Urinary bladder (tissue), 3 donors: ENCODE measurements at regions not wholly inside any gene's neighbourhood (a gene's known extent, or its start where the extent isn't known, plus 50 kb on each side); places are given as distances from the start of the nearest gene placed in this dataset.

Source experiments
- DNase-seq: peaks from one replicate; pipeline ENCODE4 v3.0.0-alpha.2; 2015; ENCODE audit errors: extremely low spot score
- H3K27ac ChIP-seq: one replicate; pipeline ENCODE4 v1.5.1; 2013; ENCODE audit warnings: low read depth, mild to moderate bottlenecking, moderate library complexity
- H3K36me3 ChIP-seq: one replicate; pipeline ENCODE4 v1.6.1; 2013; ENCODE audit warnings: mild to moderate bottlenecking, moderate library complexity; ENCODE audit not compliant: insufficient read depth
- H3K4me1 ChIP-seq: one replicate; pipeline ENCODE4 v1.6.1; 2013; ENCODE audit warnings: mild to moderate bottlenecking, moderate library complexity; ENCODE audit not compliant: insufficient read depth
- H3K4me3 ChIP-seq: one replicate; pipeline ENCODE4 v1.5.1; 2013; ENCODE audit warnings: low read depth, low read length
- WGBS: extraction: QIAGEN DNeasy Blood & Tissue Kit; methylation state at CpG from one replicate; pipeline ENCODE4 v1.1.7; 2013; 5-methylcytosine and 5-hydroxymethylcytosine counted together
- donor health status: healthy with polysubstance abuse.
- donor health status: healthy.

- Histone ChIP-seq H3K4me3 (no peak overlapping the region), H3K27ac (no peak overlapping the region), H3K4me1 (no peaks in the 10 kb centered on the region), H3K36me3 (no peaks in the 10 kb centered on the region)
- DNase-seq: no peak
- 92% methylated on average over 3 of the region's 3 CpGs for WGBS
These were observed 988.6 kb upstream of the TMEM132C start for GRCh38 chr12:127278351-127278750.

GRCh38 chr12:127280393-127281275 lies 986.3 kb upstream of the TMEM132C start:
- Histone ChIP-seq H3K4me3 (no peak overlapping the region), H3K4me1 (no peaks in the 10 kb centered on the region), H3K36me3 (no peaks in the 10 kb centered on the region), H3K27ac (no peak overlapping the region)
- no peak for DNase-seq
- 15% methylated on average over 43 of the region's 43 CpGs for WGBS

GRCh38 chr12:127282786-127283565 lies 984.0 kb upstream of the TMEM132C start:
- whole genome bisulfite sequencing: 75% methylated on average over 7 of the region's 7 CpGs
- Histone ChIP-seq H3K4me1 (no peaks in the 10 kb centered on the region), H3K36me3 (no peaks in the 10 kb centered on the region), H3K27ac (no peak overlapping the region), H3K4me3 (no peak overlapping the region)
- DNase-seq: no peak

GRCh38 chr12:127284021-127284420 lies 982.9 kb upstream of the TMEM132C start:
- H3K4me3 ChIP-seq: no peak overlapping the region
- H3K4me1 ChIP-seq: no peaks in the 10 kb centered on the region
- H3K36me3 ChIP-seq: no peaks in the 10 kb centered on the region
- no peak for DNase-seq
- H3K27ac ChIP-seq: no peak overlapping the region
- WGBS: 76% methylated on average over 6 of the region's 6 CpGs

DNA sequence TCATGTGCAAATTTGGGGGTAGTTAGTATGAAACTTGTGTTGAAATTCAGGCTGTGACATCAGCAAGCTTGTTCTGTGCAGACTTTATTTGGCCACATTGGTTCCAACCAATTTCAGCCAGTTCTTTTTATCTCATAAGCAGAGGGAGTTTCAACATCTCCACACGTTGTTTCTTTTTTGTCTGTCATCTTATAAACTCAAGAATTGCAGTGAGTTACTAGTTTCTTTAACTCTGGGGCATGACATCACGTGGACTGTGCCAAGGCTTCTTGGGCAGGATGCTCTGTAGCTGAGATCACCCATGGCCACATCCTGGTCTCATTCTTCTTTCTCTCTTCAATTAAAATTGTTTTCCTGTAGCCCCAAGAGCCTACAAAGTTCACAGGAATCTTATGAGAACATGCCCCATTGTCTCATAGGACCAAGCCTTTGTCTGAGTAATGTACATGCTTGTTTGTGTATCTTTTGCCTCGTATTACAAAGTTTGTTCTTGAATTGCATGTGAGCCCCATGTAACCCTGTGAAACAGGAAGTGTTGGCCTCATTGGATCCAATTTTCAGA lies 982.0 kb upstream of the TMEM132C start:
- DNase-seq: no peak
- 31% methylated on average over 3 of the region's 3 CpGs for WGBS
- Histone ChIP-seq H3K36me3 (no peaks in the 10 kb centered on the region), H3K4me3 (no peak overlapping the region), H3K27ac (no peak overlapping the region), H3K4me1 (no peaks in the 10 kb centered on the region)

DNA sequence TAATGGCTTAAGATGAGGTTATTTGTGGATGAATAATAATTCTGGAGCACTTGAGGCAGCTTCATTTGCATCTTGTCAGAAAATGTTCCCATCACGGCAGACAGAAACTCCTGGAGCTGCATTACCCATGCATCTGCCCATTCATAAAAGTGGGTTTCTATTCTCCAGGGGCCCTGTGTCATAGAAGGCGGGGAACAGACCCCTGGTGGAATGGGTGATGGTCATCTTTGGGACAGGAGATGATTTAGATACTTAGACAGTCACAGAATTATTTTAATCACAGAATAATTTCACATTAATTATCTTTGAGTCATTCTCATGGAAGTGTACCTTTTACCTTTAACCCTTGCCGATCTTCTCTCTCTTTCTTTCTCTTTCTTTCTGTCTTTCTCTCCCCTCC lies 980.7 kb upstream of the TMEM132C start:
- DNase-seq: no peak
- Histone ChIP-seq H3K4me1 (no peaks in the 10 kb centered on the region), H3K4me3 (no peak overlapping the region), H3K27ac (no peak overlapping the region), H3K36me3 (no peaks in the 10 kb centered on the region)
- whole genome bisulfite sequencing: 66% methylated on average over 3 of the region's 3 CpGs

GRCh38 chr12:127287256-127287655 lies 979.7 kb upstream of the TMEM132C start:
- Histone ChIP-seq H3K4me1 (no peaks in the 10 kb centered on the region), H3K4me3 (no peak overlapping the region), H3K27ac (no peak overlapping the region), H3K36me3 (no peaks in the 10 kb centered on the region)
- 86% methylated on average over 11 of the region's 11 CpGs for WGBS
- DNase-seq: no peak

GRCh38 chr12:127290251-127290650 lies 976.7 kb upstream of the TMEM132C start:
- H3K36me3 ChIP-seq: no peaks in the 10 kb centered on the region
- 86% methylated on average over 5 of the region's 5 CpGs for WGBS
- no peak for DNase-seq
- H3K4me1 ChIP-seq: no peaks in the 10 kb centered on the region
- H3K4me3 ChIP-seq: no peak overlapping the region
- H3K27ac ChIP-seq: no peak overlapping the region

- WGBS: 83% methylated on average over 6 of the region's 6 CpGs
- no peak overlapping the region for H3K4me3 ChIP-seq
- no peak overlapping the region for H3K27ac ChIP-seq
- H3K36me3 ChIP-seq: no peaks in the 10 kb centered on the region
- DNase-seq: no peak
- H3K4me1 ChIP-seq: no peaks in the 10 kb centered on the region
These were observed 974.2 kb upstream of the TMEM132C start for GRCh38 chr12:127292736-127293135.

- no peak for DNase-seq
- no peaks in the 10 kb centered on the region for H3K4me1 ChIP-seq
- no peaks in the 10 kb centered on the region for H3K36me3 ChIP-seq
- WGBS: 63% methylated on average over 13 of the region's 13 CpGs
- no peak overlapping the region for H3K27ac ChIP-seq
- no peak overlapping the region for H3K4me3 ChIP-seq
These were observed 973.3 kb upstream of the TMEM132C start for GRCh38 chr12:127293507-127294310.

- no peak for DNase-seq
- H3K4me1 ChIP-seq: no peaks in the 10 kb centered on the region
- WGBS: 64% methylated on average over 6 of the region's 6 CpGs
- H3K4me3 ChIP-seq: no peak overlapping the region
- H3K36me3 ChIP-seq: no peaks in the 10 kb centered on the region
- no peak overlapping the region for H3K27ac ChIP-seq
These were observed 972.2 kb upstream of the TMEM132C start for GRCh38 chr12:127294651-127295210.

GRCh38 chr12:127295630-127296029 lies 971.3 kb upstream of the TMEM132C start:
- H3K4me1 ChIP-seq: no peaks in the 10 kb centered on the region
- H3K36me3 ChIP-seq: no peaks in the 10 kb centered on the region
- DNase-seq: no peak
- H3K27ac ChIP-seq: no peak overlapping the region
- H3K4me3 ChIP-seq: no peak overlapping the region
- WGBS: 61% methylated on average over 2 of the region's 2 CpGs

- Histone ChIP-seq H3K4me1 (no peaks in the 10 kb centered on the region), H3K36me3 (no peaks in the 10 kb centered on the region), H3K4me3 (no peak overlapping the region), H3K27ac (no peak overlapping the region)
- WGBS: 58% methylated on average over 10 of the region's 10 CpGs
- no peak for DNase-seq
These were observed 970.4 kb upstream of the TMEM132C start for GRCh38 chr12:127296591-127296990.
